NCI-H1105 treated with DMSO at 0.1 percent for 48 hours (cell line): ENCODE measurements at regions not wholly inside any gene's neighbourhood (a gene's known extent, or its start where the extent isn't known, plus 50 kb on each side); places are given as distances from the start of the nearest gene placed in this dataset.

ENCODE experiments used
- DNase-seq: peaks from one replicate; lab custom pipeline; 2025; lab: John Stamatoyannopoulos, UW

DNA sequence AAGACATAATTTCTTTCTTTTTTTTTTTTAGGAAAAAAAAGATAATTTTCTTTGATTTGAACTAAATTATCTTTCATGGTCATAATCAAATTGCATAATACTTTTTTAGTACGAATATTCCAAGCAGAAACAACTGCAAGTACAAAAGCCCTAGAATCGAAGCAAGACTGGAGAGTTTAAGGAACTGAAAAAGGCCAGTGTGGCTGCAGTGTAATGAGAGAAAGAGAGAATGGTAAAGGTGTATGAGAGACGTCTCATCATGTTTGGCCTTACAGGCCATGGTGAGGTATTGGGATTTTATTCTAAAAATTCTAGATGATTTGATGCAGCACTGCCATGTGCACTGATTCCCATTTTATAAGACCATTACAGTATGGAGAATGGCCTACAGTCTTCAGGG lies 180.9 kb downstream of the SUCNR1 start:
- DNase-seq = no peak

- DNase-seq = no peak
Measured at GRCh38 chr3:152056073-152056472, 182.6 kb downstream of the SUCNR1 start.

DNA sequence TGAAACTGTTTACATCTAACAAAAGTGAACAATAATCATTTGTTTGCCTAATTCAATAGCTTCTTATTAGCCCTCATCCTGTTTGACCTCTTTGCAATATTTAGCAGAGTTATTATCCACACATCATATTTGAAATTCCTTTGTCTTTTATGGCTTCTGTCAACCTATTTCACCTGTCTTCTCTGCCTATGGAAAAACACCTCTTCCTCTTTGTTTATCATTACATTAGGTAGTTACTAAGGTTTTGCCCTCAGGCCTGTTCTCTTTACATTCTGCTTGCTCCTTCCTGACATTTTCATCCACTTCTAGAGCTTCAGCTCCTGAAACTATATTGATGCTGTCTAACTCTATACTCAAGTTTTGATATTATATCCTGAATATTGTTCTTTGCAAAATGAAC lies 183.0 kb downstream of the SUCNR1 start:
- peak; percentile 42 for DNase-seq

- no peak for DNase-seq
Measured at GRCh38 chr3:152056987-152057386, 183.5 kb downstream of the SUCNR1 start.

DNA sequence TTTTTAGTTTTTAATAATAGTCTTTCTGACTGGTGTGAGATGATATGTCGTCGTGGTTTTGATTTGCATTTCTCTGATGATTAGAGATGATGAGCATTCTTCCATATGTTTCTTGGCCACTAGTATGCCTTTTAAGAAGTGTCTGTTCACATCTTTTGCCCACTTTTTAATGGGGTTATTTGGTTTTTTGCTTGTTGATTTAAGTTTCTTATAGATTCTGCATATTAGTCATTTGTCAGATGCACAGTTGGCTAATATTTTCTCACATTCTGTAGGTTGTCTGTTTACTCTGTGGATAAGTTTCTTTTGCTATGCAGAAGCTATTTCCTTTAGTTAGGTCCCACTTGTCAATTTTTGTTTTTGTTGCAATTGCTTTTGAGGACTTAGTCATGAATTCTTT lies 185.4 kb downstream of the SUCNR1 start:
- no peak for DNase-seq

GRCh38 chr3:152060701-152061100 lies 187.3 kb downstream of the SUCNR1 start:
- DNase-seq = no peak

- DNase-seq = no peak
Measured at GRCh38 chr3:152061296-152061695, 187.9 kb downstream of the SUCNR1 start.

DNA sequence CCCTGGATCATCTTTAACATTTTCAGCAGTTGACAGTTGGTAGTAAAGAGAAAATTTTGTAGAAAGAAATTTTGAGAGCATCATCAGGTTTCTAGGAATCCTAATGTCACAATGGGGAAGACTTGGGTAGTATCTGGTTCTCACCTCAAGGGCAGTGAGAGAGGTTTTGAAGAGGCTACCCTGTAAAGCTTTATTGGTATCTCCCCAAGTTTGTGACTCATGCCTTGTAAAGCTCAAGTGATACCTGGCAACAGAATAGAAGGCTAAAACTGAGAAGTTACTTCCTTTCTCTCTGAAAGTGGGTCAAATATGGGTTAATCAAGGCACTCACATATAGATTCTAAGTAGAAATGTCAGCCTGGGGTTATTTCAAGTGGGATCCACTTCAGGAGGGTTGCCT lies 196.4 kb downstream of the SUCNR1 start:
- no peak for DNase-seq

DNA sequence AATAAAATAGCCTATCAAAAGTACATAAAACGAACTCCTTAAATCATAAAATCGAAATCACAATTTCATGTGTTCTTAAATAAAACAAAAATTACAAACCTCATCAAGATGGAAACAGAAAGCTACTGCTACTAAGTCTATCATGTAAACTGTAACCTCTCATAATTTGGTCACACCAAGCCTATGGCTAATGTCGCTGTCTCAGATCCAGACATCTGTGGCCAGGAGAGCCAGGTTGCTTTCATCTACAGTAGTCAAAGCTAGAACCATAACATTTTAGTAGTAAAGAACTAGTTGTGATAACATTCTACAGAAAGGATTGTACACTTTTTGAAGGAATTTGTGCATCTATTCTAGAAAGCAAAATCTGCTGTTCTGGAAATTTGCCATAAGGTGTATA lies 197.4 kb upstream of the MBNL1 start:
- DNase-seq = no peak

- DNase-seq = peak; percentile 53
Measured at GRCh38 chr3:152071924-152072323, 196.8 kb upstream of the MBNL1 start.

GRCh38 chr3:152073267-152073666 lies 195.5 kb upstream of the MBNL1 start:
- no peak for DNase-seq

DNA sequence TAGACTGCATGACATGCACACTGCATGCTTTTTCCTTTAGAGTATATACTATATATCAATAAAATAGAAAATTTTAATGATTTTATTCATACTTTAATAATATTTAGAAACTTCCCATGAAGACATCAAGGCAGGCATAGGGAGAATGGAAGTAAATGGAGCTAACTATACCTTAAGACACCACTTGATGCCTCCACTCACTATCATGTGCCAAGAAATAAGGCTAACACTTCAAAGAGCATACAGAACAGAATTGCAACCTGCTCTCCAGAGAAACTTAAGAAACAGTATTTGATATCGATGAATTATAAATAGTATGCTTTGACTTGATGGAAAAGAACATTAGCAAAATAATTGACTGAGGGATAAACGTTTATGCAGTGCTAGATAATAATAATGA lies 192.6 kb upstream of the MBNL1 start:
- DNase-seq = no peak

- no peak for DNase-seq
Measured at GRCh38 chr3:152079980-152080379, 188.7 kb upstream of the MBNL1 start.

DNA sequence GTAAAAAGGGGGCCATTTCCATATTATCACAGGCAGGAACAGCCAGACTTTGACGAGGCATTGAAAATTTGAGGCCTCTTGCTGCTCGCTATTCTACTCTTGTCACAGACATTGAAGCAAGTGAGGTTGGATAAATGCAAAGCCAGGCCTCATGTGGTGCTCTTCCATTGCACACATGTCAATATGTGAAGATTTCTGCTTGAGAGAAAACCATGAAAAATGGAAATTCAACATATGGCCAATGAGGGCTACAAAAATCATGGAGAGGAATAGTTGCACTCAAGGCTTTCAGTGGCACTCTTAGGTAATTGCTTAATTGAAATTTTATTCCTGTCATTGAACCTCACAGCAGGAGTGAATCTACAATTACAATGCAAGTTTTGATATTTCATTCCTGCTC lies 185.6 kb upstream of the MBNL1 start:
- DNase-seq = peak; percentile 91

GRCh38 chr3:152084441-152085158 lies 184.1 kb upstream of the MBNL1 start:
- DNase-seq = no peak

- no peak for DNase-seq
Measured at GRCh38 chr3:152087153-152087552, 181.6 kb upstream of the MBNL1 start.

GRCh38 chr3:152089528-152089927 lies 179.2 kb upstream of the MBNL1 start:
- DNase-seq = no peak

GRCh38 chr3:152091725-152092124 lies 177.0 kb upstream of the MBNL1 start:
- DNase-seq = no peak

DNA sequence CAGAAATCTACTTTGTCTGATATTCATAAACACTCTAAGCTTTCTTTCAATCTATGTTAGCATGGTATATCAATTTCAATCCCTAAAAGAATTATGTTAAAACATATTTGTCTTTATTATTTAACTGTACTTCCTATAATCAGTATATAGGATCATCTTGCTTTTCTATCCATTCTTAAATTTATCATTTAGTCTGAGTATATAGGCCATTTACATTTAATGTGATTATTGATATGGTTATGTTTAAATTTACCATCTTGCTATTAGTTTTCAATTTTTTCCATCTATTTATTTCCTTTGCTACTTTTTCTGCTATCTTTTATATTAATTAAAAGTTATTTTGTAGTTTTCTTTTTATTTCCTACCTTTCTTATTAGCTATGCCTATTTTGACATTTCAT lies 174.8 kb upstream of the MBNL1 start:
- no peak for DNase-seq

- DNase-seq = no peak
Measured at GRCh38 chr3:152094406-152094805, 174.3 kb upstream of the MBNL1 start.

GRCh38 chr3:152095472-152095871 lies 173.3 kb upstream of the MBNL1 start:
- no peak for DNase-seq

- DNase-seq = no peak
Measured at GRCh38 chr3:152096280-152096906, 172.3 kb upstream of the MBNL1 start.

GRCh38 chr3:152097120-152097519 lies 171.6 kb upstream of the MBNL1 start:
- DNase-seq = no peak

GRCh38 chr3:152097770-152098169 lies 171.0 kb upstream of the MBNL1 start:
- DNase-seq = no peak
